Ectodermal cell (in vitro differentiated cells): ENCODE measurements at regions not wholly inside any gene's neighbourhood (a gene's known extent, or its start where the extent isn't known, plus 50 kb on each side); places are given as distances from the start of the nearest gene placed in this dataset.

Experiments
- H3K27ac ChIP-seq: 2 replicates; pipeline ENCODE4 v1.7.0; 2013; ENCODE audit warnings: mild to moderate bottlenecking, low read depth, low read length; ENCODE audit not compliant: insufficient read depth, poor library complexity, severe bottlenecking
- H3K27me3 ChIP-seq: 2 replicates; pipeline ENCODE4 v1.7.0; 2013; ENCODE audit warnings: mild to moderate bottlenecking, low read length; ENCODE audit not compliant: insufficient read depth, control insufficient read depth, poor library complexity, severe bottlenecking
- H3K36me3 ChIP-seq: one replicate; pipeline ENCODE4 v1.7.0; 2013; ENCODE audit warnings: low read length; ENCODE audit not compliant: control insufficient read depth, insufficient read depth
- H3K4me1 ChIP-seq: one replicate; pipeline ENCODE4 v1.7.0; 2013; ENCODE audit warnings: low read length; ENCODE audit not compliant: control insufficient read depth, insufficient read depth
- H3K4me3 ChIP-seq: 2 replicates; pipeline ENCODE4 v1.7.0; 2013; ENCODE audit warnings: low read depth, low read length, control low read depth; ENCODE audit not compliant: insufficient read depth
- H3K9me3 ChIP-seq: 2 replicates; pipeline ENCODE4 v1.7.0; 2013; ENCODE audit warnings: mild to moderate bottlenecking, low read length, moderate library complexity; ENCODE audit not compliant: control insufficient read depth
- WGBS, 2 experiments: methylation state at CpG; one replicate each; pipeline ENCODE4 v1.1.7; 2013; ENCODE audit warnings: missing lambda C conversion rate in 2 of 2; 5-methylcytosine and 5-hydroxymethylcytosine counted together

- no peaks in the 10 kb centered on the region for H3K9me3 ChIP-seq
- no peaks in the 10 kb centered on the region for H3K36me3 ChIP-seq
- no peaks in the 10 kb centered on the region for H3K27me3 ChIP-seq
- H3K27ac ChIP-seq, result no peak overlapping the region
- WGBS, 2 experiments, result 95% methylated on average over 13 of the region's 13 CpGs
- no peaks in the 10 kb centered on the region for H3K4me1 ChIP-seq
- H3K4me3 ChIP-seq, result no peak overlapping the region
These were observed 438.5 kb downstream of the CCSER2 start for GRCh38 chr10:84766923-84767322.

DNA sequence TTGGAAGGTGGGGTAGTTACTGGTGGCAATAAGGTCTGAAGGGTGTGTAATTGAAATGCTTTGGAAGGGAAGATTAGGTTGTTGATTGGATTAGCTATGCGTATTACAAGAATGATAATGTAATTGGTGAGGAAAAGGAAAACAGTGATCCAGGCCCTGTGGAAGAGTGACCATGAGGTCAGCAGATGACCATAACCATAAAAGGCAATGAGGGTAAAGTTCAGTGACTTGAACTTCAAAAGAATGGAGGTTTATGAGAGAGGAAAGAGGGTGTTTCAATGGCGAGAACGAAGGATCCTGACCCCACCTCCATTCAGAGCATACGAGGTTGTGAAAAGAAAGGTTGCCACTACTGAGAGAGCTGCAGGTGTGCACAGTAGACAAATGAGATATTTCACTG, 439.7 kb downstream of the CCSER2 start:
- WGBS, 2 experiments, result 91 to 97% methylated on average over 4 of the region's 4 CpGs
- Histone ChIP-seq H3K4me3 (no peak overlapping the region), H3K36me3 (no peaks in the 10 kb centered on the region), H3K27ac (no peak overlapping the region), H3K27me3 (no peaks in the 10 kb centered on the region), H3K4me1 (no peaks in the 10 kb centered on the region), H3K9me3 (no peaks in the 10 kb centered on the region)

GRCh38 chr10:84770824-84771223, 442.4 kb downstream of the CCSER2 start:
- Histone ChIP-seq H3K27me3 (no peaks in the 10 kb centered on the region), H3K4me3 (no peak overlapping the region), H3K27ac (no peak overlapping the region), H3K4me1 (no peaks in the 10 kb centered on the region), H3K9me3 (no peaks in the 10 kb centered on the region), H3K36me3 (no peaks in the 10 kb centered on the region)

DNA sequence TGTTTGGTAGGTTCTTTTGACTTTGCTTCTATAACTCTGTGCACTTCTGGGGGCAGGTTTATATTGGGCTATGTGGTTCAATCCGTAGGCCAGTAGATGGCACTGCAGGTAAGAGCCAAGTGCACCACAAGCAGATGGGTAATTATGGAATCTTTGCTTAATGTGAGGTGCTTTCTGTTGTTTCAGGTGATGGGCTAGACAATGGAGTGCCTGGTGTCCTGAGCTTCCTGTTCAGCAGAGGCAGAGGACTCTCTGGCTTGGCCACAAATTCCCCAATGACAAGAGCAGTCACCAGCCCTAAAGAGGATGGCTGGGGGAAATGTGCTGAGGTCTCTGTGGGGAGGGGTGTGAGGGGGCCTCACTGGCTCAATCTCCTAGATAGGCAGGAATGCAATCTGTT, 455.0 kb downstream of the CCSER2 start:
- 0 to 2% methylated on average over 1 of the region's 1 CpG for WGBS, 2 experiments
- H3K4me3 ChIP-seq, result no peak overlapping the region
- peaks cover 3% of the 10 kb centered on the region for H3K9me3 ChIP-seq
- no peaks in the 10 kb centered on the region for H3K27me3 ChIP-seq
- H3K36me3 ChIP-seq, result no peaks in the 10 kb centered on the region
- H3K4me1 ChIP-seq, result peaks cover 4% of the 10 kb centered on the region
- no peak overlapping the region for H3K27ac ChIP-seq

DNA sequence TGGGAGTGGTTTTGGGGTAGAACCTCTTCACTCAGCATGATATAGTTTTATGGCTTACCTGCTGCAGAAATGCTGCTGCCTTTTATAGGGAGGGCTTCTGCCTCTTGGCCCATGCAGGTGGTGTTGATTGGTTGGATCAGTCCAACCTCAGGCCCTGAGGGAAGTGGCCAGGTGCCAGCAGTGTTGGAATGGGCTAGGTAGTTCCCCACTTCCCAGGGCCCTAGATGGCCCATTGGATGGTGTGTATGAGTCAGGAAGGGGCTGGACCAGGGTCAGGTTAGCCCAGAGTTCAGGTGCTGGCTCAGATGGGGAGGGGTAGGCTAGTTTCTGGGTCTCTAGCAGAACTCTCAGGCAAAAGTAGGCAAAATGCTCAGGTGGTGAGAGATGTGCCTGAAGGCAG, 455.5 kb downstream of the CCSER2 start:
- Histone ChIP-seq H3K27ac (no peak overlapping the region), H3K27me3 (no peaks in the 10 kb centered on the region), H3K9me3 (peaks cover 3% of the 10 kb centered on the region), H3K4me1 (peaks cover 4% of the 10 kb centered on the region), H3K4me3 (no peak overlapping the region), H3K36me3 (no peaks in the 10 kb centered on the region)

GRCh38 chr10:84784749-84785148, 456.4 kb downstream of the CCSER2 start:
- H3K9me3 ChIP-seq, result no peaks in the 10 kb centered on the region
- no peaks in the 10 kb centered on the region for H3K36me3 ChIP-seq
- no peak overlapping the region for H3K4me3 ChIP-seq
- no peaks in the 10 kb centered on the region for H3K27me3 ChIP-seq
- no peak overlapping the region for H3K27ac ChIP-seq
- H3K4me1 ChIP-seq, result peaks cover 4% of the 10 kb centered on the region

GRCh38 chr10:84789026-84789425, 460.6 kb downstream of the CCSER2 start:
- WGBS, 2 experiments, result 96 to 97% methylated on average over 2 of the region's 2 CpGs
- H3K27ac ChIP-seq, result no peak overlapping the region
- H3K27me3 ChIP-seq, result no peaks in the 10 kb centered on the region
- no peaks in the 10 kb centered on the region for H3K36me3 ChIP-seq
- H3K9me3 ChIP-seq, result no peaks in the 10 kb centered on the region
- peaks cover 4% of the 10 kb centered on the region for H3K4me1 ChIP-seq
- H3K4me3 ChIP-seq, result no peak overlapping the region

GRCh38 chr10:84798312-84798711, 469.9 kb downstream of the CCSER2 start:
- H3K9me3 ChIP-seq, result peaks cover 2% of the 10 kb centered on the region
- H3K36me3 ChIP-seq, result no peaks in the 10 kb centered on the region
- no peak overlapping the region for H3K4me3 ChIP-seq
- 80 to 94% methylated on average over 5 of the region's 5 CpGs for WGBS, 2 experiments
- no peaks in the 10 kb centered on the region for H3K27me3 ChIP-seq
- no peaks in the 10 kb centered on the region for H3K4me1 ChIP-seq
- no peak overlapping the region for H3K27ac ChIP-seq

DNA sequence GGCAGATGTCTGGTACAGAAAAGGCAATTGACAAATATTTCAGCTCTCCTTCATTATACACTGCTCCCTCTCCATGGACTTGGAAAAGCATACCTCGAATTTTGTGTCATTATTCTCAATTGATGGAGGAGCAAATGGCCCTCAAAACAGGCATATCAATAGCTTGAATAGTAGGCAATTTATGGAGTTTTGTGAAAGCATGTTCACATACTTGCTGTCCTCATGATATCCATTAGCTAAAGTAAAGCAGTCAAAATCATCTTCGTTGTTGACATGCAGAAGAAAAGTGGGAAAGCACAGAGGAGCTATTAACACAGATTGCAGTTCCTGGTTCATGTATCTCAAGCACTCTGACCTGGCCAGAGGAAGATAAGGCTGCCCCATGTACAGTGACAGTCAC, 472.8 kb downstream of the CCSER2 start:
- Histone ChIP-seq H3K27me3 (no peaks in the 10 kb centered on the region), H3K9me3 (peaks cover 2% of the 10 kb centered on the region), H3K4me1 (no peaks in the 10 kb centered on the region), H3K4me3 (no peak overlapping the region), H3K27ac (no peak overlapping the region), H3K36me3 (no peaks in the 10 kb centered on the region)
- 43 to 52% methylated on average over 2 of the region's 2 CpGs for WGBS, 2 experiments

- 80 to 82% methylated on average over 3 of the region's 3 CpGs for WGBS, 2 experiments
- Histone ChIP-seq H3K9me3 (peaks cover 2% of the 10 kb centered on the region), H3K4me1 (no peaks in the 10 kb centered on the region), H3K36me3 (no peaks in the 10 kb centered on the region), H3K27me3 (no peaks in the 10 kb centered on the region), H3K27ac (no peak overlapping the region), H3K4me3 (no peak overlapping the region)
These were observed 473.5 kb downstream of the CCSER2 start for GRCh38 chr10:84801916-84802315.

- Histone ChIP-seq H3K27me3 (no peaks in the 10 kb centered on the region), H3K27ac (no peak overlapping the region), H3K36me3 (no peaks in the 10 kb centered on the region), H3K4me1 (peaks cover 4% of the 10 kb centered on the region), H3K9me3 (peaks cover 2% of the 10 kb centered on the region), H3K4me3 (no peak overlapping the region)
- 61 to 74% methylated on average over 2 of the region's 2 CpGs for WGBS, 2 experiments
These were observed 476.8 kb downstream of the CCSER2 start for GRCh38 chr10:84805149-84805548.
